IMR-90 (cell line): ENCODE measurements at regions not wholly inside any gene's neighbourhood (a gene's known extent, or its start where the extent isn't known, plus 50 kb on each side); places are given as distances from the start of the nearest gene placed in this dataset.

Experiments
- ATAC-seq: fragments of 200-7000 bp; cut with Tn5 transposase; 2 replicates; pipeline ENCODE4 v1.9.1; 2020; ENCODE audit warnings: low read depth, mild to moderate bottlenecking, moderate library complexity
- BruUV-seq: library from RNA; stranded (reverse); fragments of 400-500 nt; replicated peaks from 2 replicates; lab custom pipeline; 2021; lab: Mats Ljungman, UMichigan
- CTCF ChIA-PET: fragments of 300-600 bp; formaldehyde crosslinking; extraction: SDS; loops from one replicate; lab custom pipeline; 2021; ENCODE audit warnings: antibody characterized with exemption; lab: Yijun Ruan, JAX
- POLR2A ChIA-PET: fragments of 300-600 bp; sonication (Branson Sonifier 250); formaldehyde crosslinking; loops from one replicate; lab custom pipeline; 2022; ENCODE audit warnings: antibody characterized with exemption; ENCODE audit not compliant: unreplicated experiment; lab: Charles Lee
- DNase-seq: peaks from one replicate; pipeline ENCODE4 v3.0.0; 2013
- H2AFZ ChIP-seq: replicated peaks from 2 replicates; pipeline ENCODE3; 2013; ENCODE audit warnings: low read length, mild to moderate bottlenecking; ENCODE audit not compliant: poor library complexity
- H2AK5ac ChIP-seq: 2 replicates; pipeline ENCODE4 v1.6.1; 2013; ENCODE audit warnings: low read depth, low read length, inconsistent platforms
- H2AK9ac ChIP-seq: replicated peaks from 2 replicates; pipeline ENCODE3; 2013; ENCODE audit warnings: mild to moderate bottlenecking, low read depth, low read length, moderate library complexity; ENCODE audit not compliant: poor library complexity
- H2BK120ac ChIP-seq: 2 replicates; pipeline ENCODE4 v1.6.1; 2013; ENCODE audit warnings: low read depth, low read length, inconsistent platforms
- H2BK15ac ChIP-seq: 3 replicates; pipeline ENCODE4 v1.6.1; 2013; ENCODE audit warnings: low read depth, low read length, inconsistent platforms
- H2BK20ac ChIP-seq: 2 replicates; pipeline ENCODE4 v1.6.1; 2013; ENCODE audit warnings: low read depth, mild to moderate bottlenecking, inconsistent platforms, low read length, moderate library complexity
- H2BK5ac ChIP-seq: 2 replicates; pipeline ENCODE4 v1.6.1; 2013; ENCODE audit warnings: mild to moderate bottlenecking, low read depth, low read length, inconsistent platforms; ENCODE audit not compliant: poor library complexity, severe bottlenecking
- H3K14ac ChIP-seq: replicated peaks from 2 replicates; pipeline ENCODE4 v1.6.1; 2013; ENCODE audit warnings: low read depth, low read length, inconsistent platforms
- H3K18ac ChIP-seq: 2 replicates; pipeline ENCODE4 v1.6.1; 2013; ENCODE audit warnings: low read depth, low read length, control low read depth
- H3K23ac ChIP-seq: 2 replicates; pipeline ENCODE4 v1.6.1; 2013; ENCODE audit warnings: low read depth, low read length, inconsistent platforms
- H3K27ac ChIP-seq: 2 replicates; pipeline ENCODE4 v1.5.1; 2013; ENCODE audit warnings: mild to moderate bottlenecking, control low read depth, low read length; ENCODE audit not compliant: insufficient read depth
- H3K27me3 ChIP-seq: 2 replicates; pipeline ENCODE4 v1.6.1; 2013; ENCODE audit warnings: low read length; ENCODE audit not compliant: control insufficient read depth, insufficient read depth
- H3K36me3 ChIP-seq: 2 replicates; pipeline ENCODE4 v1.6.1; 2013; ENCODE audit warnings: low read length, mixed read lengths; ENCODE audit not compliant: control insufficient read depth, insufficient read depth
- H3K4ac ChIP-seq: 2 replicates; pipeline ENCODE4 v1.6.1; 2013; ENCODE audit warnings: low read depth, low read length, inconsistent platforms
- H3K4me1 ChIP-seq: 2 replicates; pipeline ENCODE4 v1.6.1; 2013; ENCODE audit warnings: low read length, mixed read lengths; ENCODE audit not compliant: control insufficient read depth, insufficient read depth
- H3K4me2 ChIP-seq: 2 replicates; pipeline ENCODE4 v1.6.1; 2013; ENCODE audit warnings: low read depth, mild to moderate bottlenecking, control low read depth, low read length, moderate library complexity
- H3K4me3 ChIP-seq: 2 replicates; pipeline ENCODE4 v1.5.1; 2013; ENCODE audit warnings: low read depth, mild to moderate bottlenecking, control low read depth, low read length, moderate library complexity; ENCODE audit not compliant: insufficient read depth
- H3K56ac ChIP-seq: 2 replicates; pipeline ENCODE4 v1.6.1; 2013; ENCODE audit warnings: low read length, inconsistent platforms; ENCODE audit not compliant: insufficient read depth; ENCODE audit errors: extremely low read depth
- H3K79me1 ChIP-seq, 2 experiments: 2 replicates each; pipeline ENCODE4 v1.6.1; 2013; ENCODE audit warnings: low read length in 2 of 2, inconsistent platforms in 1 of 2, low read depth in 1 of 2
- H3K9ac ChIP-seq: 2 replicates; pipeline ENCODE4 v1.6.1; 2013; ENCODE audit warnings: low read depth, low read length, control low read depth
- H3K9me1 ChIP-seq: 2 replicates; pipeline ENCODE4 v1.6.1; 2013; ENCODE audit warnings: low read length, inconsistent platforms; ENCODE audit not compliant: insufficient read depth
- H3K9me3 ChIP-seq: 2 replicates; pipeline ENCODE4 v1.6.1; 2013; ENCODE audit warnings: low read length; ENCODE audit not compliant: control insufficient read depth, insufficient read depth
- H4K20me1 ChIP-seq: 2 replicates; pipeline ENCODE4 v1.6.1; 2013; ENCODE audit warnings: low read length, inconsistent platforms; ENCODE audit not compliant: insufficient read depth
- H4K5ac ChIP-seq: 2 replicates; pipeline ENCODE4 v1.6.1; 2013; ENCODE audit warnings: mild to moderate bottlenecking, low read depth, low read length, control low read depth
- H4K8ac ChIP-seq, 2 experiments: 2 replicates each; pipeline ENCODE4 v1.6.1; 2013; ENCODE audit warnings: low read depth in 2 of 2, low read length in 2 of 2, control low read depth in 1 of 2, inconsistent platforms in 1 of 2
- H4K91ac ChIP-seq: 2 replicates; pipeline ENCODE4 v1.6.1; 2013; ENCODE audit warnings: low read depth, low read length, inconsistent platforms; ENCODE audit not compliant: insufficient read depth
- BHLHE40 ChIP-seq: fragments of 150-350 bp; IDR thresholded peaks from 2 replicates; pipeline ENCODE4 v1.6.1; 2016; ENCODE audit warnings: mild to moderate bottlenecking, low read depth, low read length
- CEBPB ChIP-seq: IDR thresholded peaks from 2 replicates; pipeline ENCODE4 v1.6.1; 2012; ENCODE audit warnings: low read depth, low read length, improper control_type of control experiment
- CHD1 ChIP-seq: IDR thresholded peaks from 2 replicates; pipeline ENCODE4 v1.6.1; 2012; ENCODE audit warnings: low read depth, low read length, improper control_type of control experiment
- ELK1 ChIP-seq: fragments of 150-350 bp; IDR thresholded peaks from 2 replicates; pipeline ENCODE4 v1.6.1; 2016; ENCODE audit warnings: low read depth, mild to moderate bottlenecking, low read length, moderate library complexity, borderline replicate concordance
- FOS ChIP-seq: fragments of 150-350 bp; IDR thresholded peaks from 2 replicates; pipeline ENCODE4 v1.6.1; 2016; ENCODE audit warnings: low read depth, low read length
- MAFK ChIP-seq: IDR thresholded peaks from 2 replicates; pipeline ENCODE4 v1.6.1; 2012; ENCODE audit warnings: low read depth, low read length, improper control_type of control experiment
- MAZ ChIP-seq: IDR thresholded peaks from 2 replicates; pipeline ENCODE4 v1.6.1; 2012; ENCODE audit warnings: low read depth, mild to moderate bottlenecking, low read length, improper control_type of control experiment, moderate library complexity, borderline replicate concordance
- MXI1 ChIP-seq: IDR thresholded peaks from 2 replicates; pipeline ENCODE4 v1.6.1; 2012; ENCODE audit warnings: low read depth, mild to moderate bottlenecking, low read length, moderate library complexity, borderline replicate concordance
- NFE2L2 ChIP-seq: fragments of 150-350 bp; IDR thresholded peaks from 2 replicates; pipeline ENCODE4 v1.6.1; 2016; ENCODE audit warnings: low read depth, mild to moderate bottlenecking, low read length
- POLR2A ChIP-seq: IDR thresholded peaks from 2 replicates; pipeline ENCODE4 v1.6.1; 2012; ENCODE audit warnings: mild to moderate bottlenecking, low read depth, low read length
- RAD21 ChIP-seq: IDR thresholded peaks from 2 replicates; pipeline ENCODE4 v1.6.1; 2012; ENCODE audit warnings: low read length, improper control_type of control experiment
- RCOR1 ChIP-seq: IDR thresholded peaks from 2 replicates; pipeline ENCODE4 v1.6.1; 2012; ENCODE audit warnings: mild to moderate bottlenecking, low read length, improper control_type of control experiment; ENCODE audit not compliant: insufficient replicate concordance
- RFX5 ChIP-seq: IDR thresholded peaks from 2 replicates; pipeline ENCODE4 v1.8.0; 2012; ENCODE audit warnings: low read depth, mild to moderate bottlenecking, low read length, moderate library complexity
- SMC3 ChIP-seq: fragments of 150-350 bp; IDR thresholded peaks from 2 replicates; pipeline ENCODE4 v1.6.1; 2016; ENCODE audit warnings: low read depth, mild to moderate bottlenecking, antibody characterized with exemption, low read length, moderate library complexity
- USF2 ChIP-seq: fragments of 150-350 bp; IDR thresholded peaks from 2 replicates; pipeline ENCODE4 v1.6.1; 2017; ENCODE audit warnings: mild to moderate bottlenecking, antibody characterized with exemption, low read length, low read depth
- WGBS, 2 experiments: methylation state at CpG; one replicate each; pipeline versions ENCODE4 v1.1.5 to v1.1.7; 2013; ENCODE audit warnings: missing lambda C conversion rate in 2 of 2; ENCODE audit not compliant: insufficient read length in 1 of 2; ENCODE audit errors: extremely low coverage in 2 of 2; 5-methylcytosine and 5-hydroxymethylcytosine counted together
- dilution Hi-C: fragments of 300-500 bp; cut with HindIII; formaldehyde crosslinking; loops from one replicate; pipeline ENCODE4 v1.14.3; 2018; ENCODE audit warnings: low sequenced_read_pairs; ENCODE audit not compliant: unreplicated experiment
- in situ Hi-C: fragments of 300-500 bp; cut with MboI; formaldehyde crosslinking; loops from 3 replicates; pipeline ENCODE4 v1.14.3; 2019; ENCODE audit warnings: low sequenced_read_pairs, inconsistent platforms, mixed read lengths
- intact Hi-C: fragments of 100-400 bp; cut with micrococcal nuclease; formaldehyde crosslinking; loops from 2 replicates; pipeline ENCODE4 v1.10.0; 2022
- TF ChIP-seq, protein P1 (sequence below): conservative IDR thresholded peaks from 2 replicates; pipeline ENCODE4 v1.5.1; 2012; ENCODE audit warnings: mild to moderate bottlenecking, low read depth, low read length, improper control_type of control experiment

DNA sequence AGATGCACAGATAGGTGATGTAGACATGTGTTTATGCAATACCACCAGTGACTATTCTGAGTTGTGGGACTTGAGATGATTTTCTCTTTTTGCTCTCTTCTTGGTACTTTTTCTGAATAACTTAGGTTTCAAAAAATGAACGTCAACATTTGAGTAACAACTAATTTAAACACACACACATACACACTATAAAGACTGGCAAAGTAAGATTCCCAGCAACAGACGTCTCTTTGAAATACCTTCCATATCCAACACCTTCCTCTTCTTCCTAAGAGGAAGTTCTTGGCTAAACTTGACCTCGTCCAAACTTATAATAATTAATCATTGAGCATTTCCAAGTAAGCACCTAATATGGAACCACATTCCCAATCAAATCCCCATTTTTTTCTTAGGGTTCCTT lies 81.6 kb upstream of the RGPD4 start:
- no TSS peak for BruUV-seq
- no peak overlapping the region for H2BK120ac ChIP-seq
- dilution Hi-C loops (no loop called here), in situ Hi-C loops (no loop called here), intact Hi-C loops (no loop called here)
- no peak overlapping the region for H2BK5ac ChIP-seq
- no peak overlapping the region for H3K4ac ChIP-seq
- H3K36me3 ChIP-seq, result no peaks in the 10 kb centered on the region
- no peak overlapping the region for H4K5ac ChIP-seq
- no peak overlapping the region for H3K4me3 ChIP-seq
- DNase-seq (no peak), ATAC-seq (no peak)
- no peak overlapping the region for H3K14ac ChIP-seq
- no peak overlapping the region for H2BK15ac ChIP-seq
- TF ChIP-seq NFE2L2 (no peak), RCOR1 (no peak), SMC3 (no peak), MXI1 (no peak), RFX5 (no peak), RAD21 (no peak), CHD1 (no peak), MAZ (no peak), FOS (no peak), MAFK (no peak), CEBPB (no peak), POLR2A (no peak), BHLHE40 (no peak), ELK1 (no peak), USF2 (no peak)
- TF ChIP-seq, protein P1, sequence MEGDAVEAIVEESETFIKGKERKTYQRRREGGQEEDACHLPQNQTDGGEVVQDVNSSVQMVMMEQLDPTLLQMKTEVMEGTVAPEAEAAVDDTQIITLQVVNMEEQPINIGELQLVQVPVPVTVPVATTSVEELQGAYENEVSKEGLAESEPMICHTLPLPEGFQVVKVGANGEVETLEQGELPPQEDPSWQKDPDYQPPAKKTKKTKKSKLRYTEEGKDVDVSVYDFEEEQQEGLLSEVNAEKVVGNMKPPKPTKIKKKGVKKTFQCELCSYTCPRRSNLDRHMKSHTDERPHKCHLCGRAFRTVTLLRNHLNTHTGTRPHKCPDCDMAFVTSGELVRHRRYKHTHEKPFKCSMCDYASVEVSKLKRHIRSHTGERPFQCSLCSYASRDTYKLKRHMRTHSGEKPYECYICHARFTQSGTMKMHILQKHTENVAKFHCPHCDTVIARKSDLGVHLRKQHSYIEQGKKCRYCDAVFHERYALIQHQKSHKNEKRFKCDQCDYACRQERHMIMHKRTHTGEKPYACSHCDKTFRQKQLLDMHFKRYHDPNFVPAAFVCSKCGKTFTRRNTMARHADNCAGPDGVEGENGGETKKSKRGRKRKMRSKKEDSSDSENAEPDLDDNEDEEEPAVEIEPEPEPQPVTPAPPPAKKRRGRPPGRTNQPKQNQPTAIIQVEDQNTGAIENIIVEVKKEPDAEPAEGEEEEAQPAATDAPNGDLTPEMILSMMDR, result no peak
- H3K79me1 ChIP-seq, result no peaks in the 10 kb centered on the region
- no peak overlapping the region for H3K23ac ChIP-seq
- H3K27ac ChIP-seq, result no peak overlapping the region
- CTCF ChIA-PET, result no interaction called here
- H2AK5ac ChIP-seq, result no peak overlapping the region
- H3K56ac ChIP-seq, result no peak overlapping the region
- no peaks in the 10 kb centered on the region for H4K20me1 ChIP-seq
- H4K91ac ChIP-seq, result no peak overlapping the region
- H3K9me3 ChIP-seq, result no peaks in the 10 kb centered on the region
- H2AK9ac ChIP-seq, result no peak overlapping the region
- WGBS, 2 experiments, result no CpG with 5 or more reads among the region's 3 CpGs
- no peaks in the 10 kb centered on the region for H3K9me1 ChIP-seq
- H3K27me3 ChIP-seq, result no peaks in the 10 kb centered on the region
- no peak overlapping the region for H3K4me2 ChIP-seq
- POLR2A ChIA-PET, result no interaction called here
- H3K18ac ChIP-seq, result no peak overlapping the region
- no peak overlapping the region for H2BK20ac ChIP-seq
- no peak overlapping the region for H2AFZ ChIP-seq
- H4K8ac ChIP-seq, result no peak overlapping the region
- no peaks in the 10 kb centered on the region for H3K4me1 ChIP-seq
- H3K9ac ChIP-seq, result no peak overlapping the region
